AG09319 (cell line): ENCODE measurements at regions not wholly inside any gene's neighbourhood (a gene's known extent, or its start where the extent isn't known, plus 50 kb on each side); places are given as distances from the start of the nearest gene placed in this dataset.
A peak's percentile ranks its signal among the peaks of the same experiment; 100 is the strongest.

Experiments
- DNase-seq: peaks from one replicate; pipeline ENCODE4 v3.0.0-alpha.2; 2010; ENCODE audit warnings: low read depth; ENCODE audit errors: extremely low read depth
- TF ChIP-seq, protein P1 (sequence below): IDR thresholded peaks from 2 replicates; pipeline ENCODE4 v1.5.1; 2011; ENCODE audit warnings: low read depth, mild to moderate bottlenecking, inconsistent platforms, low read length, moderate library complexity

DNA sequence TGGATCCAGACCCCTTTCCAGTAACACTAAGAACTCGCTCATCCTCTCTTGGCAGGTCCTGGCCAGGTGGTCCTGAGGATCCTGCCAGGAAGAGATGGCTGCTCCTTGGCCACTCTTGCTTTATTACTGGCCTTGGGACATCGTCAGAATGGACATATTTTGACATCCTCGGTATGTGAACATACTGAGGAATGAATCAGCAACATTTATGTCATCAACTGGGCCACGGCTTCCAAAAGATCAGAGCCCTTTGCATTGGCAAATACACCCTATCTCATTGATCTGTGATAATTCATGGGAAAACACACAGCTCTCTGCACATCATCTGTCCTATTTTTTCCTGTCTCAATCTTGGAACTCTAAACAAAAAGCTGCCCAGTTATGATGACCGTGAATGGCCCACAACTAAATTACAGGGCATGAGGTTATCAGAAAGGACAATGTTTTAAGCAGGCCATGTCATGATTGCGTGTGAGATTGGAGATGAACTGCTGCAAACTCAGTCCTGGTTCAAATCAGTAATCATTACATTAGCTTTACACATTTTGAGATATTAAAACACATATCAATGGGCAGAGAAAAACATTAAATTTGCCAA, 1325.8 kb downstream of the AACS start:
- TF ChIP-seq, protein P1, sequence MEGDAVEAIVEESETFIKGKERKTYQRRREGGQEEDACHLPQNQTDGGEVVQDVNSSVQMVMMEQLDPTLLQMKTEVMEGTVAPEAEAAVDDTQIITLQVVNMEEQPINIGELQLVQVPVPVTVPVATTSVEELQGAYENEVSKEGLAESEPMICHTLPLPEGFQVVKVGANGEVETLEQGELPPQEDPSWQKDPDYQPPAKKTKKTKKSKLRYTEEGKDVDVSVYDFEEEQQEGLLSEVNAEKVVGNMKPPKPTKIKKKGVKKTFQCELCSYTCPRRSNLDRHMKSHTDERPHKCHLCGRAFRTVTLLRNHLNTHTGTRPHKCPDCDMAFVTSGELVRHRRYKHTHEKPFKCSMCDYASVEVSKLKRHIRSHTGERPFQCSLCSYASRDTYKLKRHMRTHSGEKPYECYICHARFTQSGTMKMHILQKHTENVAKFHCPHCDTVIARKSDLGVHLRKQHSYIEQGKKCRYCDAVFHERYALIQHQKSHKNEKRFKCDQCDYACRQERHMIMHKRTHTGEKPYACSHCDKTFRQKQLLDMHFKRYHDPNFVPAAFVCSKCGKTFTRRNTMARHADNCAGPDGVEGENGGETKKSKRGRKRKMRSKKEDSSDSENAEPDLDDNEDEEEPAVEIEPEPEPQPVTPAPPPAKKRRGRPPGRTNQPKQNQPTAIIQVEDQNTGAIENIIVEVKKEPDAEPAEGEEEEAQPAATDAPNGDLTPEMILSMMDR: no peak
- DNase-seq: no peak

DNA sequence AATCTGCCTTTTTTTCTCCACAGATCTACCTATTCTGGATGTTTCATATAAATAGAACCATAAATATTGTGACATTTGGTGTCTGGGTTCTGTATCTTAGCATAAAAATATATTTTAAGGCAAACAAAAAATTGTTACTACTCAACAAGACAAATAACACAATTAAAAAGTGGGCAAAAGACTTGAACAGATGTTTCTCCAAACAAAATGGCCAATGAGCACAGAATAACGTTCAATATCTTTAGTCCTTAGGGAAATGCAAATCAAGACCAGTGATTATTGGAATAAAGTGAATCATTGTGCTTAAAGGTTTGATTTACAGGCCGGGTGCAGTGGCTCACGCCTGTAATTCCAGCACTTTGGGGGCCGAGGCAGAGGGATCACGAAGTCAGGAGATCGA, 1331.3 kb downstream of the AACS start:
- no peak for DNase-seq
- TF ChIP-seq, protein P1: no peak

DNA sequence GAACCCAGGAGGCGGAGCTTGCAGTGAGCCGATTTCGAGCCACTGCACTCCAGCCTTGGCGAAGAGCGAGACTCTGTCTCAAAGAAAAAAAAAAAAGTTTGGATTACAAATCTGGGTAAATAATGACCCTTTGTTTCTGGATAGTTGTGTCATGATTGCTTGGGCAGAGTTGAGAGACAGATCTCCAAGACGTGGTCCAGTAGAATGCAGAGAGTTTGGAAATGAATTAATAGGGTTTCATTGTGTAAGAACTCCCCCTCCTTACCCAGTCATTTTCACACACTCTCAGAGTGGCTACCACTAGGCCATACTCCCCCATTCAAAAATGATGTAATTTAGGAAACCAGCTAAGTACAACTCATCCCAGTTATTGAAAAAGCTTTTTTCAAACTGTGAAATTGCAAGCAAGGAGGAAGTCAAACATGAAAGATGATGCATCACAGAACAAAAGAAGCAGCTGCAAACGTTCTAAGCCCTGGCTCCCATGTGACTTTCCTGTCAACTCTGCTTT, 1331.9 kb downstream of the AACS start:
- peak; percentile 15 for DNase-seq
- TF ChIP-seq, protein P1: no peak

DNA sequence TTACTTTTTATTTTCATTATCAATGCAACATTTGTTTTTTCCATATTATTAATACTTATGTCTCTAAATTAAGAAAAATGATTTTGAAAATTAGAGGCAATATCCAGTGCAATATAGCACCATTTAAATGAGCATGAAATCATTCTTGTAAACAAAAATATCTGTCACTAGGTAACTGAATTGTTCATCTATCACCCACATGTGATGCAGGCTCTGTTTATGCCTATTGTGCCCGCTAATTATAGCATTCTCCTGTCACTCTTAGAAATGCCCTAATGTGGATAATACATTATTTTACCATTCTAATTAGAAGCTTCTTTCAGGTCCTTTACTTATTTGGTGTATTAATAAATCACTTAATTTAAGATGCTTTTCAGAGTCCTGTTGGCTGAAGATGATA, 1332.4 kb downstream of the AACS start:
- TF ChIP-seq, protein P1: no peak
- DNase-seq: no peak

DNA sequence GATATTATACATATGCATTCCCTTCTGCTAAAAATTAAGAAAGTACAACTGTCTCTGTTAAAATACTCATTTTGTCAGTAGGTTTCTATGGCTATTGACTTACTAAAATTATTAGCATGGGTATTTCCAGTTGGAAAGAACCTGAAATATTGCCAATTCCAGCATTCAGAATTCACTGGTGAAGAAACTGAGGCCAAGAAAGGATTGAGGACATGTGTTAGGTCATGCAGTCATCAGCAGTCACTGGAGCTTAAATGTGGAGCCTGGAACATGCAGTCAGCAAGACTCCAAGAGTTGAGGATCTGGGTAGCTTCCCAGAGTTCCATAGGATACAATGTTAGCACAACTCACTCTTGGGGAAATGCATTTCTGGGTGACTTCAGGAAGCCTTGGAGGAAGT, 1335.6 kb downstream of the AACS start:
- TF ChIP-seq, protein P1: no peak
- no peak for DNase-seq

DNA sequence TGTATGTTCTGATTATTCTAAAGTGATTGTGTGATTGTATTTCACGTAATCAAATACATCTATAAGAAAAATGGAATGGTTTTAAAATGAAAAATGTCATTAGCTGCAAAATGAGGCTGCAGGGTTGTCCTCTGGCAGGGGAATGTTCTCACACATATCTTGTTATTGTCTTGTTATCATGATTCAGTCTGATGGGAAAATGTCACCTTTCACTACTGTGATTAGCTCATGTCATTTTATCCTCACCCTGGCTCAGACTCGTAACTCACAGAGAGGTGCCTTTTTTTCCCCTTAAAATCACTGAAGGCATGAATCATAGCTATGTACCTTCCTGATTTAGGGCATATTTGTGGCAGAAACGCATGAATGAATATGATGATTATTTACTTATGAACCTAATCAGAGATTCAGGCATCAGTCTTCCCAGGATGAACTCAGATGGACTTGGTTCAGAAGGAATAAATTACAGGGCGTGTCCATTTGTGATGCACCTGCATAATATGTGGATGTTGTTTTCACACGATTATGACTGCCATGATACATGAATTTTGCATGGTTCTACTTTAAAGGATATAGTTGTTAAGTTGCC, 1339.2 kb downstream of the AACS start:
- TF ChIP-seq, protein P1: no peak
- peak; percentile 10 for DNase-seq

DNA sequence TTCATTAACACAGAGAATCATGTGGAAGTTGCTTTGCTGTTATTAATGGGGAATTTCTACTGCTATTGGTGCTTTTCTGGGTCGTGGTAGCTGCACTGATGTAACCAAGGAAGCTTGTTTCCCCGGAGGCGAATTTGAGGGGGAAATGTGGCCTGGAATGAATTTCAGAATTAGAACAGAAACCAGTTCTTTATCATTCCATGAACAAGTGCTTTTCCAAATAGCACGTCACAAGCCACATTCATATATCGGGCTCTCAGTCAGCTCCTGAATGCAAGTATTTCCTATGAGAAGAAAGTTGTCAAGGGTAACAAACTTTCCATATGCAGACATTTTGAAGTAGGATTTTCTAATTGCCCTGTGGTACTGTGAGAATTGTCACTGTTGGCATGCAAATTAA, 1353.2 kb downstream of the AACS start:
- DNase-seq: no peak
- TF ChIP-seq, protein P1: no peak
